ENCODE measurements at regions not wholly inside any gene's neighbourhood (a gene's known extent, or its start where the extent isn't known, plus 50 kb on each side); places are given as distances from the start of the nearest gene placed in this dataset.
"Not testable (repeated sequence)": the region's sequence is repeated elsewhere in the genome, so short reads cannot be mapped to it uniquely, and the experiment has no call there.

GRCh38 chr9:89680547-89681467 lies 76.0 kb downstream of the GADD45G start:
- Histone ChIP-seq H3K4me1 (replicated peaks) (peaks cover 7% of the 10 kb centered on the region), H3K36me3 (no peaks in the 10 kb centered on the region), H3K27me3 (replicated peaks; ENCODE audit: insufficient read depth) (no peaks in the 10 kb centered on the region), H3K9me3 (no peaks in the 10 kb centered on the region), H3K4me3 (no peak overlapping the region), H3K27ac (no peak overlapping the region)
- intact Hi-C loops (cut with DNase I): no loop called here
- TF ChIP-seq POLR2A (IDR thresholded peaks at IDR 0.05) (no peak), POLR2AphosphoS5 (IDR thresholded peaks at IDR 0.05) (no peak), CTCF (IDR thresholded peaks at IDR 0.05) (no peak)
- DNase-seq (ENCODE audit: low spot score): no peak
- 93% methylated on average over 16 of the region's 42 CpGs for WGBS

- H3K36me3 ChIP-seq; DNase-seq (ENCODE audit: low spot score); H3K27me3 ChIP-seq (replicated peaks; ENCODE audit: insufficient read depth); H3K27ac ChIP-seq; H3K4me3 ChIP-seq; H3K9me3 ChIP-seq; H3K4me1 ChIP-seq (replicated peaks); intact Hi-C loops (cut with DNase I): not testable (repeated sequence)
- WGBS: 100% methylated on average over 3 of the region's 17 CpGs
Observed at GRCh38 chr9:89681468-89681859, 76.7 kb downstream of the GADD45G start.

- Histone ChIP-seq H3K27ac (no peak overlapping the region), H3K9me3 (no peaks in the 10 kb centered on the region), H3K4me1 (replicated peaks) (peaks cover 10% of the 10 kb centered on the region), H3K27me3 (replicated peaks; ENCODE audit: insufficient read depth) (no peaks in the 10 kb centered on the region), H3K4me3 (no peak overlapping the region), H3K36me3 (no peaks in the 10 kb centered on the region)
- no peak for DNase-seq (ENCODE audit: low spot score)
- intact Hi-C loops (cut with DNase I): no loop called here
- WGBS: 97% methylated on average over 6 of the region's 6 CpGs
- no peak for TF ChIP-seq POLR2A (IDR thresholded peaks at IDR 0.05)
- TF ChIP-seq POLR2AphosphoS5 (IDR thresholded peaks at IDR 0.05): no peak
- TF ChIP-seq CTCF (IDR thresholded peaks at IDR 0.05): no peak
Observed at GRCh38 chr9:89683626-89684025, 78.8 kb downstream of the GADD45G start.

GRCh38 chr9:89684218-89684617 lies 79.4 kb downstream of the GADD45G start:
- intact Hi-C loops (cut with DNase I): no loop called here
- no peak for DNase-seq (ENCODE audit: low spot score)
- Histone ChIP-seq H3K27me3 (replicated peaks; ENCODE audit: insufficient read depth) (no peaks in the 10 kb centered on the region), H3K4me1 (replicated peaks) (peaks cover 10% of the 10 kb centered on the region), H3K27ac (no peak overlapping the region), H3K9me3 (no peaks in the 10 kb centered on the region), H3K4me3 (no peak overlapping the region), H3K36me3 (no peaks in the 10 kb centered on the region)
- TF ChIP-seq CTCF (IDR thresholded peaks at IDR 0.05) (no peak), POLR2AphosphoS5 (IDR thresholded peaks at IDR 0.05) (no peak), POLR2A (IDR thresholded peaks at IDR 0.05) (no peak)
- 77% methylated on average over 4 of the region's 4 CpGs for WGBS

- peak overlapping the region; percentile 21 to 39 for H3K27ac ChIP-seq
- DNase-seq (ENCODE audit: low spot score): no peak
Observed at GRCh38 chr9:89684912-89685636, 80.3 kb downstream of the GADD45G start.

More at GRCh38 chr9:89684912-89685636, 80.3 kb downstream of the GADD45G start:
- Histone ChIP-seq H3K27me3 (replicated peaks; ENCODE audit: insufficient read depth) (no peaks in the 10 kb centered on the region), H3K36me3 (no peaks in the 10 kb centered on the region), H3K4me1 (replicated peaks) (peaks cover 10% of the 10 kb centered on the region), H3K9me3 (no peaks in the 10 kb centered on the region), H3K4me3 (no peak overlapping the region)
- TF ChIP-seq POLR2A (IDR thresholded peaks at IDR 0.05) (no peak), POLR2AphosphoS5 (IDR thresholded peaks at IDR 0.05) (peak; percentile 48)
- 67% methylated on average over 18 of the region's 18 CpGs for WGBS
- intact Hi-C loops (cut with DNase I): no loop called here
